CD4-positive, alpha-beta T cell treated with Interleukin-15 for 1 hour (primary cell): ENCODE measurements at regions not wholly inside any gene's neighbourhood (a gene's known extent, or its start where the extent isn't known, plus 50 kb on each side); places are given as distances from the start of the nearest gene placed in this dataset.
A peak's percentile ranks its signal among the peaks of the same experiment; 100 is the strongest.
"Not testable (repeated sequence)": the region's sequence is repeated elsewhere in the genome, so short reads cannot be mapped to it uniquely, and the experiment has no call there.

Source experiments
- DNase-seq: peaks from one replicate; pipeline ENCODE4 v3.0.0-alpha.2; 2020

DNA sequence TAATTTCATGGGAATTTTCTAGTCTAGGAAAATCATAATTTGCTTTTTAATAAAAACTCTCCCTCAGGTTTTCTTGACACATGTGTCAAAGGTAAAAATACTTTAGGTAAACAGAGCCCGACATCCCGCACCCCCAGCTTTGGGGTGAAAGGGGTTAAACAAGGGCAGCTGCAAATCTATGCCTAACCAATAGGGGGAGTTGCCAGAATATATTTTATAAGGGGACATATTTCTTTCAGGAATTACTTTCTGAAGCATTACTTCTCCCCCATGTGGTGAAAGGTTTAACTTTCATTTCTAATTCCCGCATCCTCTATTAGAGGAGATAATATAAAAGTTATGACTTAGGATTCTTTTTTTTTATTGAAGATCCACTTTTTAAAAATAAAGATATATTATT lies 53.9 kb upstream of the HEPH start:
- peak; percentile 18 for DNase-seq

DNA sequence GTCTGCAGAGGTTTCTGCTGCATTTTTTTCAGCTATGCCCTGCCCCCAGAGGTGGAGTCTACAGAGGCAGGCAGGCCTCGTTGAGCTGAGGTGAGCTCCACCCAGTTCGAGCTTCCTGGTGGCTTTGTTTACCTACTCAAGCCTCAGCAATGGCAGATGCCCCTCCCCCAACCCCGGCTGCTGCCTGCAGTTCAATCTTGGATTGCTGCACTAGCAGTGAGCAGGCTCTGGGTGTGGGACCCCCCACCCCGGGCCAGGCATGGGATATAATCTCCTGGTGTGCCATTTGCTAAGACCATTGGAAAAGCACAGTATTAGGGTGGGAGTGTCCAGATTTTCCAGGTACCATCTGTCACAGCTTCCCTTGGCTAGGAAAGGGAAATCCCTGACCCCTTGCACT lies 56.2 kb upstream of the HEPH start:
- not testable (repeated sequence) for DNase-seq

DNA sequence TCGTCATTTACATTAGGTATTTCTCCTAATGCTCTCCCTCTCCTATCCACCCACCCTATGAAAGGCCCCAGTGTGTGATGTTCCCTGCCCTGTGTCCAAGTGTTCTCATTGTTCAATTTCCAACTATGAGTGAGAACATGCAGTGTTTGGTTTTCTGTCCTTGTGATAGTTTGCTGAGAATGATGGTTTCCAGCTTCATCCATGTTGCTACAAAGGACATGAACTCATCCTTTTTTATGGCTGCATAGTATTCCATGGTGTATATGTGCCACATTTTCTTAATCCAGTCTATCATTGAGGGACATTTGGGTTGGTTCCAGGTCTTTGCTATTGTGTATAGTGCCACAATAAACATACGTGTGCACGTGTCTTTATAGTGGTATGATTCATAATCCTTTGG lies 61.6 kb upstream of the HEPH start:
- not testable (repeated sequence) for DNase-seq

DNA sequence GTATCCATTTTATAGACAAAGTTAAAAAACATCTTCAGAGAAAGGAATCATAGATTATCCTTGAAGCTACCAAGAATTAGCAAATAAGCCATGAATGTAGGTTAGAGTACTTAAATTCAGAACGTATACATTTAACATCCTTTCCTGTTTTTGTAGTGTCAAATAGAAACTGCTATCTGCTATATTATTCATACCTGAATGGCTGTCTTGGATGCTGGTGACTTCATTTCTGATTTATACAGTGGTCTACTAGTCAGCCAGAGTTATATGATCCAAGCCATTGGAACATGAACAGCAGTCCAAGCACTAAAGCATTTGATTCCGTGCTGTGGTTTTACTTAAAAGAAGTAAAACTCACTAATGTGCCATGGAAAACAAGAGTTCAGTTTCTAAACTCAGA lies 58.3 kb upstream of the VSIG4 start:
- DNase-seq, result no peak

DNA sequence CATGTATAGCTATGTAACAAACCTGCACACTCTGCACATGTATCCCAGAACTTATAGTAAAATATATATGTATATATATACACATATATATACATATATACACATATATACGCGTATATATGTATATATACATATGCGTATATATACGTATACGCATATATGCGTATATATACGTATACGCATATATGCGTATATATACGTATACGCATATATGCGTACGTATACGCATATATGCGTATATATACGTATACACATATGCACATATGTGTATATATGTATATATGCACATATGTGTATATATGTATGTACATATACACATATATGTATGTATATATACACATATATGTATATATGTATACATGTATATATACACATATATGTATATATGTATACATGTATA lies 57.1 kb upstream of the VSIG4 start:
- DNase-seq, result not testable (repeated sequence)

DNA sequence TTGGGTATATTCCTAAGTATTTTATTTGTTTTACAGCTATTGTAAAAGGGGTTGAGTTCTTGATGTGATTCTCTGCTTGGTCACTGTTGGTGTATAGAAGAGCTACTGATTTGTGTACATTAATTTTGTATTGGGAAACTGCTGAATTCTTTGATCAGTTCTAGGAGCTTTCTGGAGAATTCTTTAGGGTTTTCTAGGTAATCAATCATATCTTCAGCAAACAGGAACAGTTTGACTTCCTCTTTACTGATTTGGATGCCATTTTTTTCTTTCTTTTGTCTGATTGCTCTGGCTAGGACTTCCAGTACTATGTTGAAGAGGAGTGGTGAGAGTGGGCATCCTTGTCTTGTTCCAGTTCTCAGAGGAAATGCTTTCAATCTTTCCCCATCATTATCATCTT lies 50.1 kb upstream of the VSIG4 start:
- not testable (repeated sequence) for DNase-seq
